ENCODE measurements at regions not wholly inside any gene's neighbourhood (a gene's known extent, or its start where the extent isn't known, plus 50 kb on each side); places are given as distances from the start of the nearest gene placed in this dataset.
"Not testable (repeated sequence)": the region's sequence is repeated elsewhere in the genome, so short reads cannot be mapped to it uniquely, and the experiment has no call there.

DNA sequence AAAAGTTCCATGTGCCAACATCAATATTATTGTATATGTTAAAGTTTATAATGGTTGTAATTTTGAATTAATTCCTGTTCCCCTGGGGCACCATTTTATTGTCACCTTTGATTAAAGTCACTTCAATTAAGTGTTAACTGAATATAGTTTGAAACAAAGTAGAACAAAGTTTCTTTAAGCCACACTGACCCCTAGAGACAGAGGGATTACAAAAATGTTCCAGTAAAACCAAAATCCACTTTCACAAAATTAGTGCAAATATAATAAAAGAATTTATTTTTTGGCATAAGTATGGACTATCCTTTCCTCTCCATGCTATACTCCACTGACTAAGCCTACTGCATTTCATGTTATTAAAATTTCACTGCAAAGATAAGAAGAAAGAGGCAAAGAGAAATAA lies 123.9 kb downstream of the ZMAT3 start:
- no peak overlapping the region for H3K4me3 ChIP-seq (ENCODE audit: low read length)
- H3K9me3 ChIP-seq (ENCODE audit: low read length): no peaks in the 10 kb centered on the region

DNA sequence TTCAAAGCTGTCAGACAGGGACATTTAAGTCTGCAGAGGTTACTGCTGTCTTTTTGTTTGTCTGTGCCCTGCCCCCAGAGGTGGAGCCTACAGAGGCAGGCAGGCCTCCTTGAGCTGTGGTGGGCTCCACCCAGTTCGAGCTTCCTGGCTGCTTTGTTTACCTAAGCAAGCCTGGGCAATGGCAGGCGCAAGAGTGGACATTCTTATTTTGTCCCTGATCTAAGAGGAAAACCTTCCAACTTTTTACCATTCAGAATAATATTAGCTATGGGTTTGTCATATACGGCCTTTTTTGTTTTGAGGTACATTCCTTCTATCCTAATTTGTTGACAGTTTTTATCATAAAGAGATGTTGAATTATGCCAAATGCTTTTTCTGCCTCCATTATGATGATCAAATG lies 129.3 kb downstream of the ZMAT3 start:
- not testable (repeated sequence) for H3K27me3 ChIP-seq (ENCODE audit: low read length); H3K36me3 ChIP-seq (ENCODE audit: insufficient read depth, low read length); H3K4me3 ChIP-seq (ENCODE audit: low read length); H3K4me1 ChIP-seq (ENCODE audit: low read length); H3K79me2 ChIP-seq (ENCODE audit: low read length); H4K20me1 ChIP-seq (ENCODE audit: insufficient read depth, low read depth, low read length); DNase-seq; H2AFZ ChIP-seq (ENCODE audit: low read length); H3K9ac ChIP-seq (ENCODE audit: low read length); H3K27ac ChIP-seq (ENCODE audit: low read length); H3K4me2 ChIP-seq (ENCODE audit: low read depth, low read length, poor library complexity, severe bottlenecking); H3K9me2 ChIP-seq (replicated peaks; ENCODE audit: insufficient read depth, low read length); H3K9me3 ChIP-seq (ENCODE audit: low read length)

More for the DNA sequence above, 123.9 kb downstream of the ZMAT3 start:
- no peaks in the 10 kb centered on the region for H3K27me3 ChIP-seq (ENCODE audit: low read length)
- DNase-seq: no peak
- H3K4me1 ChIP-seq (ENCODE audit: low read length): no peaks in the 10 kb centered on the region
- H3K4me2 ChIP-seq (ENCODE audit: low read depth, low read length, poor library complexity, severe bottlenecking): no peak overlapping the region
- no peak overlapping the region for H3K9ac ChIP-seq (ENCODE audit: low read length)
- H3K9me2 ChIP-seq (replicated peaks; ENCODE audit: insufficient read depth, low read length): no peaks in the 10 kb centered on the region
- no peak overlapping the region for H2AFZ ChIP-seq (ENCODE audit: low read length)
- H3K27ac ChIP-seq (ENCODE audit: low read length): no peak overlapping the region
- H4K20me1 ChIP-seq (ENCODE audit: insufficient read depth, low read depth, low read length): no peaks in the 10 kb centered on the region
- H3K79me2 ChIP-seq (ENCODE audit: low read length): no peaks in the 10 kb centered on the region
- H3K36me3 ChIP-seq (ENCODE audit: insufficient read depth, low read length): no peaks in the 10 kb centered on the region

DNA sequence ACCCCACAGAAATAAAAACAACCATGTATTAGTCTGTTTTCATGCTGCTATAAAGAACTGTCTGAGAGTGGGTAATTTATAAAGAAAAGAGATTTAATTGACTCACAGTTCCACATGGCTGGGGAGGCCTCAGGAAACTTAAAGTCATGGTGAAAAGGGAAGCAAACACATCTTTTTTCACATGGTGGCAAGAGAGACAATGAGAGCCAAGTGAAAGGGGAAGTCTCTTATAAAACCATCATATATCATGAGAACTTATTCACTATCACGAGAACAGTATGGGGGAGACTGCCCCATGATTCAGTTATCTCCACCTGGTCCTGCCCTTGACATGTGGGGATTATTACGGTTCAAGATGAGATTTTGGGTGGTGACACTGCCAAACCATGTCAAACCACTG lies 141.5 kb downstream of the ZMAT3 start:
- Histone ChIP-seq H3K4me2 (ENCODE audit: low read depth, low read length, poor library complexity, severe bottlenecking) (no peak overlapping the region), H3K79me2 (ENCODE audit: low read length) (no peaks in the 10 kb centered on the region), H2AFZ (ENCODE audit: low read length) (no peak overlapping the region), H3K4me1 (ENCODE audit: low read length) (no peaks in the 10 kb centered on the region), H3K27ac (ENCODE audit: low read length) (no peak overlapping the region), H3K9me2 (replicated peaks; ENCODE audit: insufficient read depth, low read length) (no peaks in the 10 kb centered on the region), H3K9me3 (ENCODE audit: low read length) (no peaks in the 10 kb centered on the region), H3K9ac (ENCODE audit: low read length) (no peak overlapping the region), H3K27me3 (ENCODE audit: low read length) (no peaks in the 10 kb centered on the region), H3K36me3 (ENCODE audit: insufficient read depth, low read length) (no peaks in the 10 kb centered on the region), H4K20me1 (ENCODE audit: insufficient read depth, low read depth, low read length) (no peaks in the 10 kb centered on the region), H3K4me3 (ENCODE audit: low read length) (no peak overlapping the region)
- no peak for DNase-seq

DNA sequence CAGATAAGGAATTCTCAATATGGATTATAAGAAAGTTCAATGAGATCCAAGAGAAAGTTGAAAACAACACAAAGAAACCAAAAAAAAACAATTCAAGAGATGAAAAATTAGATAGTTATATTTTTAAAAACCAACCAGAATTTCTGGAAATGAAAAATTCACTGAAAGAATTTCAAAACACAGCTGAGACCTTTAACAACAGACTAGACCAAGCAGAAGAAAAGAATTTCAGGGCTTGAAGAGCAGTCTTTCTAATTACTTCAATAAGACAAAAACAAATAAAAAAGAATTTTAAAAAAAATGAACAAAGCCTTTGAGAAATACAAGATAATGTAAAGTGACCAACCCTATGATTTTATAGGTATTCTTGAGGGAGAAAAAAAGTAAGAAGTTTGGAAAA lies 155.4 kb downstream of the ZMAT3 start:
- Histone ChIP-seq H2AFZ (ENCODE audit: low read length) (no peak overlapping the region), H3K27ac (ENCODE audit: low read length) (no peak overlapping the region), H3K9ac (ENCODE audit: low read length) (no peak overlapping the region), H4K20me1 (ENCODE audit: insufficient read depth, low read depth, low read length) (no peaks in the 10 kb centered on the region), H3K79me2 (ENCODE audit: low read length) (no peaks in the 10 kb centered on the region), H3K36me3 (ENCODE audit: insufficient read depth, low read length) (no peaks in the 10 kb centered on the region), H3K4me3 (ENCODE audit: low read length) (no peak overlapping the region), H3K9me2 (replicated peaks; ENCODE audit: insufficient read depth, low read length) (no peaks in the 10 kb centered on the region), H3K9me3 (ENCODE audit: low read length) (peaks cover 17% of the 10 kb centered on the region), H3K4me2 (ENCODE audit: low read depth, low read length, poor library complexity, severe bottlenecking) (no peak overlapping the region), H3K4me1 (ENCODE audit: low read length) (no peaks in the 10 kb centered on the region), H3K27me3 (ENCODE audit: low read length) (no peaks in the 10 kb centered on the region)
- DNase-seq: no peak

DNA sequence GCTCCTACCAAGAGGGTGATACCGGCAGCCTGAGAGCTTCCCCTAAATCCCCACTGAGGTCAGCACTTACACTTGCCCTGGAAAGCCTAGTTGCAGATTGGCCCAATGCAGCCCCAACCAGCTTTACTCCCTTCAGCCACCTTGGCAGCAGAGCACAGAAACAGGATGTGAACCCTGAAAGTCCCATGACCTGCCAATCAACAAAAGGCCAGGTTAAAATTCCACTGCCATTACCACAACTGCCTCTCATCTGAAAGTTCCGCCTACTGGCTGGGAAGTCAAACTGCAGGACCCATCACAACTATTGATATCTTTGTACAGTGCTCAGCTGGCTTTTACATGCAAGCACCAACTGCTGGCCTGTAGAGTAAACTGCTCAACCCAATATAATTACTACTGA lies 156.2 kb downstream of the ZMAT3 start:
- Histone ChIP-seq H3K9me3 (ENCODE audit: low read length) (peaks cover 17% of the 10 kb centered on the region), H3K9ac (ENCODE audit: low read length) (no peak overlapping the region), H3K27ac (ENCODE audit: low read length) (no peak overlapping the region), H3K27me3 (ENCODE audit: low read length) (no peaks in the 10 kb centered on the region), H3K4me1 (ENCODE audit: low read length) (no peaks in the 10 kb centered on the region), H3K36me3 (ENCODE audit: insufficient read depth, low read length) (no peaks in the 10 kb centered on the region), H3K9me2 (replicated peaks; ENCODE audit: insufficient read depth, low read length) (no peaks in the 10 kb centered on the region), H2AFZ (ENCODE audit: low read length) (no peak overlapping the region), H4K20me1 (ENCODE audit: insufficient read depth, low read depth, low read length) (no peaks in the 10 kb centered on the region), H3K4me2 (ENCODE audit: low read depth, low read length, poor library complexity, severe bottlenecking) (no peak overlapping the region), H3K79me2 (ENCODE audit: low read length) (no peaks in the 10 kb centered on the region), H3K4me3 (ENCODE audit: low read length) (no peak overlapping the region)
- no peak for DNase-seq

DNA sequence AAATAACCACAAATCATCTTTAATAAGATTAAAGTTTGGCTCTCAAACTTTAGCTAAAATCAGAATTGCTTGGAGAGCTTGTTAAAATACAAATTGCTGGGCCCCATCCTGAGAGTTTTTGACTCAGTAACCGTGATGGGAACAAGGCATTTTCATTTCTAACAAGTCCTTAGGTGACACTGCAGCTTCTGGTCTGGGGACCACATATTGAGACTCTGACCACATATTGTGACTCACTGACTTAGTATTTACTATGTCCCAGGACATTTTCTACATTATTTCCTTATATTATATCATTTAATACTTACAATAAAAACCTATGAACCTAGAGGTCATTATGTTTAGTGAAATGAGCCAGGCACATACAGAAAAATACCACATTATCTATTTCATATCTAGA lies 164.5 kb downstream of the ZMAT3 start:
- no peaks in the 10 kb centered on the region for H3K79me2 ChIP-seq (ENCODE audit: low read length)
- H2AFZ ChIP-seq (ENCODE audit: low read length): no peak overlapping the region
- H3K27ac ChIP-seq (ENCODE audit: low read length): no peak overlapping the region

DNA sequence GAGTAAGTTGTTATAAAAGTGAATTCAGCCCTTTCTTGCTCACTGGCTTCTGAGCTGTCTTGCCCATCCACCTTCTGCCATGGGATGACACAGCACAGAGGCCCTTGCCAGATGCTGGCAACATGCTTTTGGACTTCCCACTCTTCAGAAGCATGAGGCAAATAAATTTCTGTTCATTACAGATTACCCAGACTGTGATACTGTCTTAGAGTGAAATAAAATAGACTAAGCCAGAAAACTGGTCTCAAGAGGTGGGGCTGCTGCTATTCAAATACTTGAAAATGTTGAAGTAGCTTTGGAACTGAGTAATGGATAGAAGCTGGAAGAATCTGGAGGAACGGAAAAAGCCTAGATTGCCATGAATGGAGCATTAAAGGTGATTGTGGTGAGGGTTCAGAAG lies 170.4 kb downstream of the ZMAT3 start:
- Histone ChIP-seq H3K9ac (ENCODE audit: low read length) (no peak overlapping the region), H3K79me2 (ENCODE audit: low read length) (no peaks in the 10 kb centered on the region), H3K4me3 (ENCODE audit: low read length) (no peak overlapping the region), H3K9me2 (replicated peaks; ENCODE audit: insufficient read depth, low read length) (no peaks in the 10 kb centered on the region), H3K27ac (ENCODE audit: low read length) (no peak overlapping the region), H3K4me2 (ENCODE audit: low read depth, low read length, poor library complexity, severe bottlenecking) (no peak overlapping the region), H3K9me3 (ENCODE audit: low read length) (no peaks in the 10 kb centered on the region), H3K36me3 (ENCODE audit: insufficient read depth, low read length) (no peaks in the 10 kb centered on the region), H4K20me1 (ENCODE audit: insufficient read depth, low read depth, low read length) (no peaks in the 10 kb centered on the region), H2AFZ (ENCODE audit: low read length) (no peak overlapping the region), H3K4me1 (ENCODE audit: low read length) (no peaks in the 10 kb centered on the region), H3K27me3 (ENCODE audit: low read length) (no peaks in the 10 kb centered on the region)
- DNase-seq: no peak

More for the DNA sequence above, 164.5 kb downstream of the ZMAT3 start:
- no peak for DNase-seq
- H3K27me3 ChIP-seq (ENCODE audit: low read length): no peaks in the 10 kb centered on the region
- no peak overlapping the region for H3K4me2 ChIP-seq (ENCODE audit: low read depth, low read length, poor library complexity, severe bottlenecking)
- H3K9ac ChIP-seq (ENCODE audit: low read length): no peak overlapping the region
- no peaks in the 10 kb centered on the region for H3K4me1 ChIP-seq (ENCODE audit: low read length)
- H3K4me3 ChIP-seq (ENCODE audit: low read length): no peak overlapping the region
- no peaks in the 10 kb centered on the region for H3K36me3 ChIP-seq (ENCODE audit: insufficient read depth, low read length)
- no peaks in the 10 kb centered on the region for H4K20me1 ChIP-seq (ENCODE audit: insufficient read depth, low read depth, low read length)
- no peaks in the 10 kb centered on the region for H3K9me3 ChIP-seq (ENCODE audit: low read length)
- H3K9me2 ChIP-seq (replicated peaks; ENCODE audit: insufficient read depth, low read length): no peaks in the 10 kb centered on the region

DNA sequence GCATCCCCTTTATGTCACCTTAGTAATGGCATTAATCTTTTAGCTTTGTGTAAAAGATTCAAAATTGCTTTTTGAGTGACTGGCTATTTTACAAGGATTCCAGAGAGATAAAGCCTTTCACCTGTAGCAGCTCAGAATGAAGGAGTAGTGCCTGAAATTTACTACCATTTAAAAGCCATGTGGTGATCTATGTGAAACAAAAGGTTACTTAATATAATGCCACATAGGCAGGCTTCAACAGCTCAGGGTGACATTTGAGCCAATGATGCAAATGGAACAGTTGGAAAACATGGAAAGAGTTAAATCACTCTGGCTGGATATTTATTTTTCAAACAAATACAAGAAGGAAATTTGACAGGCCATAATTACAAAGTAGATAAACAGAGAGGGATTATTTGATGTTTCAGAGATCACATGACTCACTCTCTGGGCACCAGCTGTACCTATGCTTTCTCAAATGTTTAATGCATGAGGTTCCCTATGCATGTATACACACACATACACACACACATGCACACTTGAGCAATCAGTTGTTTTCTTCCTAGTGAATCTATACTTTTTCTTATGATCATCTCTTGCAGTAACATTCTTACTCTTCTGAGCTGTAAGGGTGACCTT lies 171.5 kb downstream of the ZMAT3 start:
- H3K9me2 ChIP-seq (replicated peaks; ENCODE audit: insufficient read depth, low read length): no peaks in the 10 kb centered on the region
- no peak overlapping the region for H3K4me2 ChIP-seq (ENCODE audit: low read depth, low read length, poor library complexity, severe bottlenecking)
- H3K4me1 ChIP-seq (ENCODE audit: low read length): no peaks in the 10 kb centered on the region
- H4K20me1 ChIP-seq (ENCODE audit: insufficient read depth, low read depth, low read length): no peaks in the 10 kb centered on the region
- H3K27ac ChIP-seq (ENCODE audit: low read length): no peak overlapping the region
- no peak overlapping the region for H3K4me3 ChIP-seq (ENCODE audit: low read length)
- H3K79me2 ChIP-seq (ENCODE audit: low read length): no peaks in the 10 kb centered on the region
- no peak overlapping the region for H3K9ac ChIP-seq (ENCODE audit: low read length)
- H2AFZ ChIP-seq (ENCODE audit: low read length): no peak overlapping the region
- no peaks in the 10 kb centered on the region for H3K9me3 ChIP-seq (ENCODE audit: low read length)
- H3K36me3 ChIP-seq (ENCODE audit: insufficient read depth, low read length): no peaks in the 10 kb centered on the region
- no peaks in the 10 kb centered on the region for H3K27me3 ChIP-seq (ENCODE audit: low read length)
- no peak for DNase-seq

Data from Karpas-422 (cell line).